NCI-H345 (cell line): ENCODE measurements at regions not wholly inside any gene's neighbourhood (a gene's known extent, or its start where the extent isn't known, plus 50 kb on each side); places are given as distances from the start of the nearest gene placed in this dataset.
"Not testable (repeated sequence)": the region's sequence is repeated elsewhere in the genome, so short reads cannot be mapped to it uniquely, and the experiment has no call there.

Experiments used
- DNase-seq: peaks from one replicate; lab custom pipeline; 2025; lab: John Stamatoyannopoulos, UW

- DNase-seq, result no peak
These were observed 1215.5 kb downstream of the ROBO2 start for GRCh38 chr3:78255403-78255802.

DNA sequence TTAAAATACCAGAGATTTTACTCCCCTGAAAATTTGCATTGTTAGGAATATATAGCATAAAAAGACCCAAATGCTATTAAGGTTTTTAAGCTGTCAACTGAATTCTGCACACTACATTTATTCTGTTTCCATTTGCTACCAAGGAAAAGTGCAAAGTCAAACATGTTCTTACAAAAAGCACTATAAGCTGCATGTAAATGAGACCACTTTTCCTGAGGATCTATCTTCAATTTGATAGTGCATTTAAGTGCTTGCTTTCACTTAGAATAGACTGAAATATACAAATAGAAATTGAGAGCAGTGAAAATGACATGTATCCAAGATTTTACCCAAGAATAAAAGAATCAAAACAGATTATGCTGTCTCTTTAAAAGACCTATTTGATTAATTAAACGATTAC lies 1216.2 kb downstream of the ROBO2 start:
- DNase-seq, result no peak

DNA sequence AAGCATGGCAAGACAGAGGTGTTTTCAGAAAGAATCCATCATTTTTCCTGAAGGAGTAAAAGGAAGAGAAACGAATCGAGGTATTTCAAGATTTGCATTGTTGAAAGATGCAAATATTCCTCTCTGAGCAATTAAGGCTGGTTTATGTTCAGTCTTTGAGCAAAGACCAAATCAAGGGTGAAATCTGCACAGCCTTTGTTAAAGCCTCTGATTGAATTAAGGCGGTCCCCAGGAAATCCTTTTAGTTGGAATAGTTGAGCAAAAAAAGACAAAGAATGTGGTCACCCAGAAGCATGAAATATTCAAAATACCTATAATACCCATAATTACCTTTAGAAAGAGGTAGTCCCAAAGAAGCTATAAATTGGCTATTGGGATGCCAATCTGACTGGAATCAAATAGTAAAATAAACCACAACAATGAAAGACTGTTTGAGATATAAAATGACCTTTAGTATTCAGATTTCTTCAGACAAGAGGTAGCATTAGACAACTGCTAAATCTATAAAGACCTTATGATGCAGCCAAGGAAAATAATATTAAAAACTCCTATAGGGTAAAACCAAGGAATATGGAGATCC lies 1218.1 kb downstream of the ROBO2 start:
- DNase-seq, result no peak

- no peak for DNase-seq
These were observed 1218.9 kb downstream of the ROBO2 start for GRCh38 chr3:78258798-78259197.

DNA sequence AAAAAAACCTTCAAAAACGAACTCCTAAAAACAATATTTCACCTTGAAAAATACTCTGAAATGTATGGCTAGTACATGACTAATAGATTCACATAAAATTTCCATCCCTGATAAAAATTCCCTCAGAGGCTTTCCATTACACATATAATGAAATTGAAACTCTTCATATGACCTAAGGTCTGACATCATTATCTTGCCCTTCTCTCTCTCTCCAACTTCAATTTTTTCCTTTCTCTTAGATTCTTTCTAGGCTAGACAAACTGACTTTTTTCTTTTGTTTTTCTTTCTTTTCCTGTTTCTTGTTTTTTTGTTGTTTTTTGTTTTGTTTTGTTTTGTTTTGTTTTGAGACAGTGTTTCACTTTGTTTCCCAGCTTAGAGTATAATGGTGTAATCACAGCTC lies 1220.5 kb downstream of the ROBO2 start:
- DNase-seq, result no peak

DNA sequence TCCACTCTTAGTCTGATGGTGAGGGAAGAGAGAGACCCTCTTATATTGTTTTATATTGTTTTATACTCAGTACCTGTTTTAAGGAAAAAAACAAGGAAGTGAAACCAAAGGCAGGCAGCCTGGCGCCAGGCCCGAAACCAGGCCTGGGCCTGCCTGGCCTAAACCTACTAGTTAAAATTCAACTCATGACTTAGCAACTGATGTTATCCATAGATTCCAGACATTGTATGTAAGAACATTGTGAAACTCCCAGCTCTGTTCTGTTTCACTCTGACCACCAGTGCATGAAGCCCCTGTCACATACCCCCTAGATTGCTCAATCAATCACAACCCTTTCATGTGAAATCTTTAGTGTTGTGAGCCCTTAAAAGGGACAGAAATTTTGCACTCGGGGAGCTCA lies 1226.7 kb downstream of the ROBO2 start:
- DNase-seq, result not testable (repeated sequence)

DNA sequence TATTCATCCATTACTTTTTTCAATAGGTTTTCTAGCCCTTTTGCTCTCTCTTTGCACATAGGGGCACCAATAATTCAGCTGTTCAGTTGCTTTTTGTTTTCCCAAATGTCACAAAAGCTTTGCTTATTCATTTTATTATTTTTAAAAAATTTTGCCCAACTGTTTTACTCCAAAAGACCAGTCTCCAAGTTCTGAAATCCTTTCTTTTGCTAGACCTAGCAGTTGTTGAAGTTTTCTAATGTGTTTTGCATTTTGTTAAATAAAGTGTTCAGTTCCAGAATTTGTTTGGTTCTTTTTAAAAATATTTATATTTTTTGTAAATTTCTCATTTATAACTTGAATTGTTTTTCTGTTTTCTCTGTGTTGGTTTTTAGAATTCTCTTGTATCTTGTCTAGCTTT lies 1227.3 kb downstream of the ROBO2 start:
- DNase-seq, result no peak

DNA sequence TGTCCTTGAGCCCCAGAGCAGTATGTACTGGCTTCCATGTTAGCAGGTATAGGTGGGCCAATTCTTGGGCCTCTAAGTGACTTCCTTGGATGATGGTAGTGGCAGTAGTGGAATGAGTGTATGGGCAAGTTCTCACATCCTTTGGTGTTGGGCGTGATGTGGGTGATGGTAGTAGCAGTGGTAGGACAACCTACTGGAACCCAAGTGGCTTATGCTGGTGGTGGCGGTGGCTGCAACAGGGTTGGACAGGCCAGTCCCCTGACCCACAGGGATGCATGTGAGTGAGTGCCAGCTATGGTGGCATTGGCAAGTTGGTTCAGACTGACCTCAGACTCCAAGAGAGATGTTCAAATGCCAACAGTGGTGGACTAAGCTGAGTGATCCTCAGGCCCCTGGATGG lies 1228.2 kb downstream of the ROBO2 start:
- no peak for DNase-seq

DNA sequence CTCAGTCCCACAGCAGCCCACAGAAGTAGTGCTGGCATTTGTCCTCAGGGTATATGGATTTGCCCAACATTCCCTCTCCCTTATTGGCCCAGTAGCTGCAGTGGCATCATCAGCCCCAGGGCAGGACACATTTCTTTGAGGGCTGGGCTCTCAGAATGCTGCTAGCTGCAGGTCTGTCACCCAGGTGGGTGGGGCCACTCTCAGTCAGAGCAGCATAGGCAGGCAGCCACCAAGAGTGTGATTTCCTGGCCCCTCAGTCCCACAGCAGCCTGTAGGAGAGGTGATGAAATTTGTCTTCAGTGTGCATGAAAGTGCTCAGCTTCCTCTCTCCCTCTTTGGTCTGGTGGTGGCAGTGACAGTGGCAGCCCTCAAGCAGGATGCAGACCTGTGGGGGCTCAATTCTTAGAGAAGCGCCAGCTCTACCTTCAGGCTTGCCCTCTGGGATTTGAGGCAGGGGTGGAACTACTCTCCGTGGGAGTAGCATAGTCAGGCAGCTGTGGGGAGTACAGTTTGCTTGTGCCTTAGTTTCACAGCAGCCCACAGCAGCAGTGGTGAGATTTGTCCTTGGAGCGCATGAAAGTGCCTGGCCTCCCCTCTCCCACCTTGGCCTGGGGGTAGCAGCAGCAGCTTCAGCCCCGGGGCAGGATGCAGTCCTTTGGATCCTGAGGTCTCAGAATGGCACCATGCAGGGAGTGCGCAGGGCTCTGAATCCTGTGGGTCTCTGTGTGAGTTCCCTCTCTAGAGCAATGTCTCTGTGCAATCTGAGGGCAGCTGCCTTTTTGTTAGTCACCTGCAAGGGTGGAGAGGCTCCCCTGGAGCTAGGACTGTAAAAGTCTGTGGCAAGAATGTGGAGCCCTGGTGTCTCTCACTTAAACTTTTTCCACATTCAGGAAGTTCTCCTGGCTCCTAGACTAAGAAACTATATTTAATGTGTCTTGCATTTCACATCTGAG lies 1229.1 kb downstream of the ROBO2 start:
- DNase-seq, result no peak

GRCh38 chr3:78273326-78273725 lies 1233.4 kb downstream of the ROBO2 start:
- no peak for DNase-seq

DNA sequence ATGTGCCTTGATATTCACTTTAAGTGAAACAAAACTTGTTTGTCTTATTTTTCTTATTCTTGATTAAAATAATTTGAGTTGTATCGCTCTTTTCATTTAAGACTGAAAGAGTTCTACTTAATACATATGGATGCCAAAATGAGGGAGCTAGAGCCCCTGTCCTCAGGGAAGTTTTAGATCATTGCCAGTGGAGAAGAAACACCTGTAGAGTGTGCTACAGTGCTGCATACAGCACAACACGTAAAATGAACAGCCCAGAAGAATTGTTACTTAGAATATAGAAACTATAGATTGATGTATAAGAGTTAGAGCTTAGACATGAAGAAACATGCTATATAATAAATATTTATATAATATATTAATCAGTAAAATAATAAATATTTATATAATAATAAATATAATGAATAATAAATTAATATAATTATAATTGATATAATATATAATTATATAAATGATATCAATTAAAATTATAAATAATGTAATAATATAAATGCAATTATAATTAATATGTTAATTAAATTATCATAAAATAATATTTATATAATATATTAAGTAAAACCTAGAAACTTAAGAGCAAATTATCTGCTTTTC lies 1234.7 kb downstream of the ROBO2 start:
- DNase-seq, result no peak

DNA sequence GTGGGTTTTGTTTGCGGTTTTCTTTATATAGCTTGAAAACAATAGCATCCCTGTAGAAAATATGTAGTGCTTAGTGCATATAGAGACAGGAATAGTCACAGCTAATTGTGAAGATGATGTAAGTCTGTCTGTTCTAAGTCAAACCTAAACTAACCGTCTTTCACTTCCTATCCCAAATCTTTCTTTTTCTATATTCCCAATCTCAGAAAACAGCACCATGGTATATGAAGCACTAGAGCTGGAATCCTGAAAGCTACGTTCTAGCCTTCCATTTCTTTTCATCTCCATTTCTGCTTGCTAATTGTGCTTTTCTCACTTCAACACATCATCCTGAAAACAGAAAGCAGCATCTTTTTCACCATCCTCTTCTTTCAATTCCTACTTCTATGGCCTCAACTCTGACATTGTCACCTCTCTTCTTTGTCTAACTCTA lies 1235.5 kb downstream of the ROBO2 start:
- no peak for DNase-seq

DNA sequence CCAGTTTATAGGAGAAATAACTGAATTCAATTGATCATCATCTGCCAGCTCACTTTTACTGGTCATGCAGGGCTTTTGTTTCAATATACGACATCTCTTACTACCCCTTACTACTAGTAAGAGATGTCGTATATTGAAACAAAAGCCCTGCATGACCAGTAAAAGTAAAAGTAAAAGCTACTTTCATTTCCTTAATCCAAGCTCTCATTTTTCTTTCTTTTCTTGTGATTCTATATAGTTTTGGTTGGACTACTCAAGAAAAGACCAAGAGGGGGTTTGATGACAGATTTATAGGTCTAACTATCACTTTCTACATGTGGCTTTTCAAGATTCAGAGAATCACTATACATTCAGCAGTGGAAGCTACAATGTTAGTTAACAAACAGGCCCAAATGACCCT lies 1237.3 kb downstream of the ROBO2 start:
- DNase-seq, result no peak

GRCh38 chr3:78277801-78278200 lies 1237.9 kb downstream of the ROBO2 start:
- DNase-seq, result peak; percentile 39

DNA sequence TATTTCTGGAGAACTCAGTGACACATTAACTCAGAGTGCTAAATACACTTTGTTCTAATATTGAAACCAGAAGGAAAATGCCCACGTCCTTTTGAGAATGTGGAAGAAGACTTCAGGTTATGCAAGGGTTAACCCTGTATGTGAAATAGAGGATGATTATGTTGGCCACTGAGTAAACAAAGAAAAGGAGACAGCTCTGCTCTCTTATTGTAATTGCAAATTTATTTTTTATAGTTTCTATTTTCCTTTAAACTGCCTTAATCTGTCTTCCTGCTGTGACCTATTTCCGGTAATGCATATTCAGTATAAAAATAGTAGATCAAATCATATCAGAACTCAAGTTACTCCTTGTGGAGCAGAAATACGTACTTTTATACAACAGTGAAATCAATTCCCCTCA lies 1239.2 kb downstream of the ROBO2 start:
- DNase-seq, result no peak

- DNase-seq, result no peak
These were observed 1241.5 kb downstream of the ROBO2 start for GRCh38 chr3:78281381-78281780.

GRCh38 chr3:78283994-78284393 lies 1244.1 kb downstream of the ROBO2 start:
- DNase-seq, result no peak

- no peak for DNase-seq
These were observed 1245.3 kb downstream of the ROBO2 start for GRCh38 chr3:78285032-78285728.

DNA sequence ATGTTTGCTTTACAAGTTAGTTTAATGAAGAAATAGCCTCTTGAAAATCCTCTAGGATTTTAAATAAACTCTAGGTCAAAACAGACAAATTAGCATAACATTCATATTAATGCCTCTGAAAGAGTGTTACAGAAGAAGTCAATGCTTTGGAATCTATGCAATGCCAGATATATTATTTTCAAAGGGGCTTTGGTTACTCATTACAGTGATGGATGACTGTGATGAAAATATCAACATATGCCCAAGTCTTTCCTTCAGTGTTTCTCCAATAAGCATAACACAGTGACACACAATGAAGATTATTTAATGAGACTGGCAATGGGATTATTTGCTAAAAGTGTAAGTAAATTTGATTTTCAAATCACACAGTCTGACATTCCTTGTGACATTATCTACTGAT lies 1247.2 kb downstream of the ROBO2 start:
- DNase-seq, result no peak

DNA sequence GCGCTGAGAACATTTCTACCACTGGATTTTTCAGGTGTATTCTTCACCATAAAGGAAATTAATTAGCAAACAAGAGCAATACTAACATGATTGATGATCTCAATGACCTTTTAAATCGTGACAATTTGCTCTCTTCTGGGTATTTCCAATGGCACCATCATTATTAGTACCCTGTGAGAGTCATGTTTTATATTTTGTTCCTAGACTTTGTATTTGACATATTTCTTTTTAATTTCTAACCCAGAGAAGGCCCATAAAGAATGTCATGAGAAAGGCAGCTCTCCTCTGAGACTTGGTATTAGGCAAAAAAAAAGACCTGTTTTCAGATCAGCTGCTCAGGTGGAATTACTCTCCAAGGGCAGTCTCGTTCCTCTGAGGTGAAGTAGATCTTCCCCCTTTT lies 1253.4 kb downstream of the ROBO2 start:
- no peak for DNase-seq

DNA sequence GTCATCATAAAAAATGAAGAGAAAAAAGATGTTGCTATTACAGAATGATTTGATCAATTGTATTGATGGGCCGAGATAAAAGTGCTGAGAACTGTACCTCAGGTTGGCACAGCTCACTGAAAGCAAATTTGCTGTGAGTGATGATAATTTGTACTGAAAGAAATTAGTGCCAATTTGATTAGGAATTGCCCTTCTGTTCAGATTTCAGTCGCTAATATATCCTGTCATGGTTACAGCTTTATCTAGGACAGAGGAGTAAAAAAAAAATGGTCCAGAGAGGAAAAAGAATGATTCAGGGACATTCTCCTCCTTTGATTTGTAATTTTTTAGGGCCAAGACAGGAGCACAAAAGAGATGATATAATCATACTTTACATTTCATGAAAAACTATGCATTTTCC lies 1264.2 kb downstream of the ROBO2 start:
- no peak for DNase-seq

GRCh38 chr3:78312851-78313250 lies 1273.0 kb downstream of the ROBO2 start:
- DNase-seq, result no peak

GRCh38 chr3:78313332-78313731 lies 1273.4 kb downstream of the ROBO2 start:
- no peak for DNase-seq
